NCI-H2227 treated with DMSO at 0.1 percent for 48 hours (cell line): ENCODE measurements at regions not wholly inside any gene's neighbourhood (a gene's known extent, or its start where the extent isn't known, plus 50 kb on each side); places are given as distances from the start of the nearest gene placed in this dataset.
"Not testable (repeated sequence)": the region's sequence is repeated elsewhere in the genome, so short reads cannot be mapped to it uniquely, and the experiment has no call there.

ENCODE experiments used
- DNase-seq: peaks from one replicate; lab custom pipeline; 2025; lab: John Stamatoyannopoulos, UW

- DNase-seq, result no peak
These were observed 105.8 kb downstream of the SPP2 start for GRCh38 chr2:234156326-234156725.

DNA sequence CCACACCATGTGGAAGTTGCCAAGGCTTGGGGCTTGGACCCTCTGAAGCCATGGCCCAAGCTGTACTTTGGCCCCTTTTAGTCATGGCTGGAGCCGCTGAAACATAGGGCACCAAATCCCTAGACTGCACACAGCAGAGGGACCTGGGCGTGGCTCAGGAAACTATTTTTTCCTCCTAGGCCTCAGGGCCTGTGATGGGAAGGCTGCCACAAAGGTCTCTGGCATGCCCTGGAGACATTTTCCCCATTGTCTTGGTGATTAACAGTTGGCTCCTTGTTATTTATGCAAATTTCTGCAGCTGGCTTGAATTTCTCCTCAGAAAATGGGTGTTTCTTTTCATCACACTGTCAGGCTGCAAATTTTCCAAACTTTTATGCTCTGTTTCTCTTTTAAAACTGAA, 102.3 kb downstream of the SPP2 start:
- not testable (repeated sequence) for DNase-seq

DNA sequence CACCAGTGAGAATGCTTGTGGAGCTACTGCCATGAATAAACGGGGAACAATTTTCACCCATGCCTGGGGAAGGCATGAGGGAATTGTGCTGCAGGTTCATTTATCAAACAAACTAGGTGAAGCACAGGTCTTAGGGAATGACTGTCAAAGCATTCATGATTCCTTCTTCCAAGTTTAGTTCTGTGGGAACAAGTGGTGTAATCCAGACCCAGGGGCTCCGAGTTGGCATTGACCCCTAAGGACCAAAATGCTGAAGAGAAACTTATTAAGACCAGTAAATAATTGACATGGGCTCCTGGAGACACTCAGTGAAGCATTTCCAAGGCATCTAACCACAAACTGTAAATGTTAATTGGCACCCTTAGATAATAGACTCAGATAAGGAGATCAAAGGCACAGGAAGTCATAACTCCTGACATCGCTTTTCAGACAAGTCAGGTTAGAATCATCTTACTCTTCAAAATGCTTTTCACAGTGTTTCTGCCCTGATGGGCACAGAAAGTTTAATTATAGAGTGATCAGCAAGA, 96.9 kb downstream of the SPP2 start:
- peak; percentile 68 for DNase-seq

DNA sequence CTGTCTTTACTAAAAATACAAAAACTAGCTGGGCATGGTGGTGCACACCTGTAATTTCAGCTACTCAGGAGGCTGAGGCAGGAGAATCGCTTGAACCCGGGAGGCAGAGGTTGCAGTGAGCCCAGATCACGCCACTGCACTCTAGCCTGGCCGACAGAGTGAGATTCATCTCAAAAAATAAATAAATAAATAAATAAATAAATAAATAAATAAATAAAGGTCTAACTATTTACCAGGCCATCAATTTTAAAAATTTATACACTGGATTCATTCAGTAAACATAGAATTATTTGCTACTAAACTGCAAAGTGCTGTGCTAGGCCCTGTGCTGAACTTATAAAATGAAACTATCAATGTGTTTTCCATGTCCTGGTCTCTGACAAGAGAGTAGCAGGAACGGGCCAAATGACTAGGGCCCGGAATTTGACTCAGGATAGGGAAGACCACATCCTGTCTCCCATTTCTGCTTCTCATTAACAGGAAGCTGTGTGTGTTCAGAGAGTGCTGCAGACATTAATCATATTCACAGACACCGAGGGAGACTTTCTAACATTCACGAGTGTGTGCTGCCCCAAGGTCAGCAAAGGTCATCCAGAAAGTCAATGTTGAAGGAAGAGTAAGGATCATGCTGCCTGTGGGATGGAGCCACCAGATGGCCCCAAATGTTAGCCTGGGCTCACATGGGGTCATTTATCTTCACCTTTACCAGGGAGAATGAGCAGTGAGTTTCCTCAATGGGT, 95.8 kb downstream of the SPP2 start:
- no peak for DNase-seq

DNA sequence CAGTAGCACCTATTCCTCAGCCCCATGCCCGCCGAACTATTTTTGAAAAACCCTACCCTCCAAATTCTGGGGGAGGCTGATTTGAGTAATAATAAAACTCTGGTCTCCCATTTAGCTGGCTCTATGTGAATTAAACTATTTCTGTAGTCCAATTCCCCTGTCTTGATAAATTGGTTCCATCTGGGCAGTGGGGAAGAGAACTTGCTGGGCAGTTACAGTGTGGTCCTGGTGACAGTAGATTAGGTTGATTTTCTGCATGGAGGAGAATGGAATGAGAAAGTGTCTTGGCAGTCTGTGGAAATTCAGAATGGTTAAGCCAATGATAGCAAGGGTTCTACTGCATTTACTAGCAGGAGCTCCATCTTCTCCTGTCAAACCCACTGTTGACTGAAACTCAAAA, 95.0 kb downstream of the SPP2 start:
- DNase-seq, result no peak

- no peak for DNase-seq
These were observed 94.6 kb downstream of the SPP2 start for GRCh38 chr2:234145057-234145456.

DNA sequence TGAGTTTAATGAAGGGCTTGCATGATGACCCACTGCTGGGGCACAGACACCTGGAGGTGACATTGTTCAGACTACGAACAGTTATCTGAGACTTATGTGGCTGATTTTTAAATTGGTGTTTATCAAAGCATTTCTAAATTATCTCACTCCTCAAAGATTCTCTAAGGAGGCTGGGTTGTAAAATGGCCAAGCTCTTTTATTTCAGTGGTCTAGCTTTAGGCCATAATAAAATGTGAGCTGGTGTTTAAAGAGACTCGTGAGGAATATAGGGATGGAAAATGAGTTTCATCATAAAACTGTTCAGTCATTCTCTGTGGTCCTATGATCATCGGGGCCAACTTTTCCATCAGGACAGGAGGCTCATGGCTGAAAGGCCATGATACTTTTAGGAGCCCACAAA, 93.4 kb downstream of the SPP2 start:
- no peak for DNase-seq

GRCh38 chr2:234142530-234142929, 92.0 kb downstream of the SPP2 start:
- no peak for DNase-seq

- DNase-seq, result no peak
These were observed 89.3 kb downstream of the SPP2 start for GRCh38 chr2:234139755-234140154.

- DNase-seq, result no peak
These were observed 88.3 kb downstream of the SPP2 start for GRCh38 chr2:234138836-234139235.

GRCh38 chr2:234137400-234138014, 87.0 kb downstream of the SPP2 start:
- DNase-seq, result no peak

DNA sequence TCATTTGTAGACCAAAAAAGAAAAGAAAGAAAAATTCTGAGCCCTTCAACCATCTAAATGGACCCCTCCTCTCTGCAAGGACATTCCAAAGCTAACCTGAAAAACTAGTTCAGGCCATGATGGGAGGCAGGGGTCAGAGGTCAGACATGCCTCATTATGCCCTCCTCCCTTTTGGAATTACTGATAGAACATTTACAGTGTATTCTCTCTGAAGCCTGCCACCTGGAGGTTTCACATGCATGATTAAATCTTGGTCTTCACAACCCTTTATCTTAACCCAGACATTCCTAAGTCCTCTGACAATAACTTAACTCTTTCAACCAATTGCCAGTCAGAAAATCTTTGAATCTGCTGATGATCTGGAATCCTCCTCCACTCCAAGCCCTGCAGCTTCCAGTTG, 86.0 kb downstream of the SPP2 start:
- DNase-seq, result no peak

DNA sequence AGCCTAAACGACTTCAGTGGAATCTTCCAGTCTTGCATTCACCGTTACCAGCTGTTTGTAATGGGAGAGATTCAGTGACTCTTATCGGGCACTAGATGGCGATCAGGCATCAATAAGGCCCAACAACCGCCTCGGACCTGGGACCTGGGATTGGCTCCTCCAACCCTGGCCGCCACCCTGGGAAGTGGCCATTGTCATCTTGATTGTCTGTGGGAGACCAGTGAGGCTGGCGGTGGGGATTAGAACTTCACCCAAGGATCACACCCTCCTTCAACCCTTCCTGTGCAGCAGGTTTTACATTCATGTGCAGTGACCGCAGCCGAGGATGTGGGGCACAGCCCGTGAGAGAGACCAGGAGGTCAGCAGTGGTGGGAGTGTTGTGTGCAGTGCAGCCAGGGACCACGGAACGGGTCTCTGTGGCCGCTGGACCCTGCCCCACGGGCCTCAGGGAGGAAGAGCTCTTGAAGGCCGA, 85.3 kb downstream of the SPP2 start:
- peak; percentile 66 for DNase-seq

DNA sequence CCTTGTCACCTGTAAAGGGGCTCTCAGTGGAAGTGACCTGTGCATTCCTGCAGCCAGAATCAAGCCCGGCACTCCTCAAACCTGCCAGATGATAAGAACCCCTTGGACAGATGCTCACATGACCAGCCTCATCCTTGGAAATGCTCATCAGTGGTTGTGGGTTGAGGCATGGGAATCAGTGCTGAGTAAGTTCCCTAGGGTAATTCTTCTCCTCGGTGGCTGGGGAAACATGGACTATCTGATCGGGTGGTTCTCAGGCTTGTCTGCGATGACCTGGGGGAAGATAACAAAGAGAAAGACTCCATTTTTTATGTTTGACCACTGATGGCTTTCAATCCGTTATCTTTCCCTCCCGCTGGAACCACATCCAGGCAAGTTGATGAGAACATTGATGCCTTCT, 84.0 kb downstream of the SPP2 start:
- no peak for DNase-seq

DNA sequence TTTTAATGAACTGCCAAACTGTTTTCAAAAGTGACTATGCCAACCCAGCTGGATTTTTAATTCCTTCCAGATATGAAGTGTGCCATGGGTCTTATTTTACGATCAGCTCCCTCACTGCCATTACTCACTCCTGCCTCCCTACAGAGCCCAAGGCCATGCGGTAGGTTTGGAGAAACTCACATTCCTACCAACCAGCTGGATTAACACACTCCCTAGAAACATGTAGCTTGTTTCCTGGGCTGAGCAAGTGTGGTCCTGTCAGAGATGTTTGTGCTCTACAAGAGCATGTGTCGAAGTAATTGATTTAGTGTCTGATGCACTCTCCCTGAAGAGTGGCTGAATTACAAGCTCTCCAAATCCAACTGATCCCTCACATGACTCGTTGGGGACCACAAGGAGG, 82.5 kb downstream of the SPP2 start:
- no peak for DNase-seq

DNA sequence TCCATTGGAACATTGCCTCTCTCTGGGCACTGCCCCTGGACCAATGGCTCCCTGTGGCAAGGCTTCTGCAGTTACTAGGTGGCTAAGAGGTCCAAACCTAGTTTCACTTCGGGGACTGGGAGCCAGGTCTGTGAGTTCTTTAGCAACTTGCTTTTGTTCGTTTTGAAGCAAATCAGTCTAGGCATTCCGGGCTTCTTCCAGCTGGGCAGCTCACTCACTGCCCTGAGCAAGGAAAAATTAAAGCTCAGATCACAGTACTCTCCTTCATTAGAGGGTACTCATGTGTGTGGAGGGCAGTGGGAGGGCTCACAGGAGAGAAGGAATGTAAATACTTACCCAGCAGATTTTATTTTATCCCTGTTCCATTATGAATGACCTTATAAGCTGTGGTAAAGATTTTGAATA, 80.3 kb downstream of the SPP2 start:
- no peak for DNase-seq

- DNase-seq, result no peak
These were observed 78.1 kb downstream of the SPP2 start for GRCh38 chr2:234128606-234129005.
